Right lobe of liver (tissue), 6 donors: ENCODE measurements at regions not wholly inside any gene's neighbourhood (a gene's known extent, or its start where the extent isn't known, plus 50 kb on each side); places are given as distances from the start of the nearest gene placed in this dataset.

ENCODE experiments used
- ATAC-seq, 4 donors: fragments of 200-7000 bp; cut with Tn5 transposase; one replicate each; pipeline ENCODE4 v1.9.1; 2020; ENCODE audit warnings: mild to moderate bottlenecking in 4 of 4, moderate library complexity in 4 of 4
- DNase-seq, 3 donors: peaks; one replicate each; pipeline ENCODE4 v3.0.0-alpha.2; 2020
- H3K27ac ChIP-seq, 3 donors: fragments of 200-600 bp; one replicate each; pipeline ENCODE4 v1.8.0; 2022
- H3K27me3 ChIP-seq, 2 donors: fragments of 200-600 bp; one replicate each; pipeline ENCODE4 v1.8.0; 2022
- H3K36me3 ChIP-seq, 4 donors: fragments of 200-600 bp; sonication (generic) in 1 of 4; one replicate each; pipeline versions ENCODE4 v1.5.1 to v1.8.0; 2017 to 2022; ENCODE audit warnings: control low read depth in 1 of 4
- H3K4me1 ChIP-seq, 4 donors: fragments of 200-600 bp; sonication (generic) in 1 of 4; one replicate each; pipeline versions ENCODE4 v1.5.1 to v1.8.0; 2017 to 2022; ENCODE audit warnings: control low read depth in 1 of 4
- H3K4me3 ChIP-seq, 3 donors: fragments of 200-600 bp; one replicate each; pipeline ENCODE4 v1.8.0; 2022
- H3K9me3 ChIP-seq, 4 donors: fragments of 200-600 bp; sonication (generic) in 1 of 4; one replicate each; pipeline versions ENCODE4 v1.5.1 to v1.8.0; 2017 to 2022; ENCODE audit warnings: control low read depth in 1 of 4
- POLR2A ChIP-seq: fragments of 450-650 bp; IDR thresholded peaks from one replicate; pipeline ENCODE4 v1.6.1; 2017; ENCODE audit warnings: antibody characterized with exemption, mild to moderate bottlenecking
- whole genome bisulfite sequencing: methylation state at CpG from one replicate; pipeline ENCODE4 v1.1.6; 2018; ENCODE audit warnings: low coverage, low lambda C conversion rate; ENCODE audit not compliant: insufficient coverage; ENCODE audit errors: missing lambda C conversion rate; 5-methylcytosine and 5-hydroxymethylcytosine counted together
- intact Hi-C, 2 donors: fragments of 100-400 bp; cut with DNase I; formaldehyde crosslinking; loops; one replicate each; pipeline versions ENCODE4 v1.11.2 to v1.14.1; 2022
- TF ChIP-seq, protein P1 (sequence below), 4 donors: fragments of 200-600 bp in 3 of 4; fragments of 450-650 bp in 1 of 4; IDR thresholded peaks; one replicate each; pipeline versions ENCODE4 v1.5.1 to v1.8.0; 2016 to 2022; ENCODE audit warnings: antibody characterized with exemption in 4 of 4, mild to moderate bottlenecking in 2 of 4
- donor health status: DM: no; HTN: yes; CAD: no.
- donor health status: DM: no; HTN: no; CAD: no.
- donor health status: DM: no; HTN: no; CAD: no.
- donor health status: DM: no; HTN: yes; CAD: no.
- donor health status: DM: no; HTN: yes; CAD: no.

DNA sequence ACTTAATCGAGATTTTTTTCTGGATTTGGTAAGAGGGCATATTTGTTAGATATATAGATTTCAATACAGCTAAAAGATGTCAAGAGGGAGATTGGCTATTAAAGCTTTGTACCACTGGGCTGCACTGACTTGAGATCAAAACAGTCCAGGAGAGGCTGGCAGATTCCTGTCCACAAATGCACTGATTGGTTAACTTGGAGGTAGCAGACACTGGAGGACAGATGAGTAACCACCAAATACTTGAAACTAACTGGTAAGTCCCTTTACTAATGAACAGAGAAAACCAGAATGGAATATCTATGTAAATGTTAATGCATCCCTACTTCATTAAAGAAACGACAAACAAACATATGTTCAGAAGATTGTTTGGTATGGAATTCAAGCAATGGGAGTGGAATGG, 416.6 kb downstream of the LRIG3 start:
- no peaks in the 10 kb centered on the region for H3K9me3 ChIP-seq
- H3K27ac ChIP-seq = no peak overlapping the region
- no peaks in the 10 kb centered on the region for H3K36me3 ChIP-seq
- H3K4me3 ChIP-seq = no peak overlapping the region
- intact Hi-C loops = no loop called here
- WGBS = 67% methylated on average over 2 of the region's 2 CpGs
- no peaks in the 10 kb centered on the region for H3K27me3 ChIP-seq
- ATAC-seq (no peak), DNase-seq (no peak)
- no peaks in the 10 kb centered on the region for H3K4me1 ChIP-seq
- TF ChIP-seq, protein P1, sequence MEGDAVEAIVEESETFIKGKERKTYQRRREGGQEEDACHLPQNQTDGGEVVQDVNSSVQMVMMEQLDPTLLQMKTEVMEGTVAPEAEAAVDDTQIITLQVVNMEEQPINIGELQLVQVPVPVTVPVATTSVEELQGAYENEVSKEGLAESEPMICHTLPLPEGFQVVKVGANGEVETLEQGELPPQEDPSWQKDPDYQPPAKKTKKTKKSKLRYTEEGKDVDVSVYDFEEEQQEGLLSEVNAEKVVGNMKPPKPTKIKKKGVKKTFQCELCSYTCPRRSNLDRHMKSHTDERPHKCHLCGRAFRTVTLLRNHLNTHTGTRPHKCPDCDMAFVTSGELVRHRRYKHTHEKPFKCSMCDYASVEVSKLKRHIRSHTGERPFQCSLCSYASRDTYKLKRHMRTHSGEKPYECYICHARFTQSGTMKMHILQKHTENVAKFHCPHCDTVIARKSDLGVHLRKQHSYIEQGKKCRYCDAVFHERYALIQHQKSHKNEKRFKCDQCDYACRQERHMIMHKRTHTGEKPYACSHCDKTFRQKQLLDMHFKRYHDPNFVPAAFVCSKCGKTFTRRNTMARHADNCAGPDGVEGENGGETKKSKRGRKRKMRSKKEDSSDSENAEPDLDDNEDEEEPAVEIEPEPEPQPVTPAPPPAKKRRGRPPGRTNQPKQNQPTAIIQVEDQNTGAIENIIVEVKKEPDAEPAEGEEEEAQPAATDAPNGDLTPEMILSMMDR (IDR thresholded peaks at IDR 0.05) = no peak
- no peak for TF ChIP-seq POLR2A

DNA sequence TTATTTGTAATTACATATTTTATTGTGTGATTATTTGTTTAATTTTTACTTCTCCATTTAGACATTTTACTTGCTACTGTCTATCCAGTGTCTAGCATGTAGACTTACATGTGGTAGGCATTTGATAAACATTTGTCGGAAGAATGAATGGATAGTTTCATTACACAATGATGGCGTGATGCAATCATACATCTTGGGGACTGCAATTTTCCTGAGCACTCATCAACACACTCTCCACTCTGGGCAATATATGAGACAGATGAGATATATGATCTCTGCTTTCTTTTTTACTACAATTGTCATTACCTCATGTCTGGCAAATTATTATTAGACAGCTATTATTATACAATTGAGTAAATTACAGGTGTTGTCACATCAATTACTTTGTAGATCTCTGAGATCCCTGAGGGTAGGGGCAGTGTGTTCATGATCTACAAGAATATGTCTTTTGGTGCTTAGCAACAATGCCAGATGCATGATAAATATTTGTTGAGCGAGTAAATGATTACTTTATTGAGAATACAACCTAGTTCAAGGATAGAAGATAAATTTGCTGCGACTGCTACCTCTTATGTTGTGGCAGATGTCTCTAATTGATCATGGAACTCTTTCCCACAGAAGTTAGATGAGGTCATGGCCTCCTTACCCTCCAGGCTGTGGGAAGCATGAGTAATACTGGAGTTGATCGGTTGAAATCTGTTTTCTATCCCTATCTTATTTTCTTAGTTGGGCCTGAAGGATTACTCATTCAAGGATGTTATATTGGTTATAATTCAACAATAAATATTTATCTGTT, 416.0 kb downstream of the LRIG3 start:
- Histone ChIP-seq H3K4me3 (no peak overlapping the region), H3K27ac (no peak overlapping the region), H3K36me3 (no peaks in the 10 kb centered on the region), H3K9me3 (no peaks in the 10 kb centered on the region), H3K4me1 (no peaks in the 10 kb centered on the region), H3K27me3 (no peaks in the 10 kb centered on the region)
- TF ChIP-seq, protein P1 (IDR thresholded peaks at IDR 0.05) = no peak
- no peak for TF ChIP-seq POLR2A
- no peak for DNase-seq
- 55% methylated on average over 5 of the region's 5 CpGs for WGBS
- intact Hi-C loops = no loop called here
- ATAC-seq = no peak

DNA sequence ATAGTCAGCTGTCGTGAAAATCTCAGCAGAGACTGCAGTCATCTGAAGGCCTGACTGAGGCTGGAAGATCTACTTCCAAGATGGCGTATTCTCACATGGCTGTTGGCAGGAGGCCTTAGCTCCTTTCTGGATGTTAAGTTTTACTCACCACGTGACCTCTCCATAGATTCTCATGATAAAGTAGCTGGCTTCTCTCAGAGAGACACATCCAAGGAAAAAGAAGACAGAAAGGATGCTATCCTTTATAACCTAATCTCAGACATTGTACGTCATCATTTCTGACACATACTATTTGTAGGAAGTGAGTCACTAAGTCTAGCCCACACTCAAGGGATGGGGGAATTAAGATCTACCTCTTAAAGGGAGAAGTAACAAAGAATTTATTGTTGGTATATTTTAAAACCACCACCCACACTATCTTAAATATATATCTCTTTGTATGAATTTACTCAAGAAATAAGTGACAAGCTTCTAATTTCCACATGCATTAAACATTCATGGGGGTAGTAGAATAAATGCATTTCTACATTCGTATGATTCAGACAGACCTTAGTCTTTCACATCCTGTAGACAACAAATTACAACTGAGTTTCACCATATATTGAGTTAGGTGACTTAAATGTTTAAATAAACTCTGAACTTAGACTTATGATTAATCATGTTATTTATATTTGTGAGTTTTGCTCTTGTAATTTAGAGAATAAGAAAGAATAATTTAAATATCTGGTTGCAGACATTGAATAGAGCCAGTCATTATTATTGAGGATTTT, 411.0 kb downstream of the LRIG3 start:
- WGBS = 59% methylated on average over 5 of the region's 5 CpGs
- intact Hi-C loops = no loop called here
- ATAC-seq (no peak), DNase-seq (no peak)
- no peak for TF ChIP-seq POLR2A
- TF ChIP-seq, protein P1 (IDR thresholded peaks at IDR 0.05) = no peak
- Histone ChIP-seq H3K9me3 (no peaks in the 10 kb centered on the region), H3K27ac (no peak overlapping the region), H3K4me1 (no peaks in the 10 kb centered on the region), H3K27me3 (no peaks in the 10 kb centered on the region), H3K36me3 (no peaks in the 10 kb centered on the region), H3K4me3 (no peak overlapping the region)

DNA sequence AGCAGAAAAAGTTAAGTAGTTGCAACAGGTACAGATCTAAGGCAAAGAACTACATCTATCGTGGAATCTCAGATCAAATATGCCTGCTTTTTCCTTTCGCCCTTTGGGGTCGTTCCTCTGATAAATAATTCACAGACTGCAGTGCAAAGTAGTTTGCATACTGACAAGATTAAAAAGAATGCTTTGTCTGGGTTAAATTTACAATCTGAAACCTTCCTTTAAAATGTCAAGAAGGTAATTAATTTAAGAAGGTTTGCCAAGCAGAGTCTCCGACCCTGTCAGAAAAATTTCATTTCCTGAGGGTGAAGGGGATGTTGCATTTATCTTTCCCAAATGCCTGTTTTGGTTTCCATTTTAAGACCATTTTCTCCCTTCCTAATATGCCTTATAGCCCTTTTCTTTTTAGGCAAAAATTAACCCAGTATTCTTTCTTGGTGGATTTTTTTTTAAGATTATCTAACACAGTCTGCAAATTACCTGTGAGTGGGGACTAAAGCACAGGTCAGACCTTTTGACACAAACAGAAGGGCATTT, 406.9 kb downstream of the LRIG3 start:
- TF ChIP-seq, protein P1 (IDR thresholded peaks at IDR 0.05) = no peak
- TF ChIP-seq POLR2A = no peak
- Histone ChIP-seq H3K27ac (no peak overlapping the region), H3K27me3 (no peaks in the 10 kb centered on the region), H3K9me3 (no peaks in the 10 kb centered on the region), H3K36me3 (no peaks in the 10 kb centered on the region), H3K4me3 (no peak overlapping the region), H3K4me1 (no peaks in the 10 kb centered on the region)
- DNase-seq = no peak
- no peak for ATAC-seq
- intact Hi-C loops = no loop called here
- 22% methylated on average over 4 of the region's 4 CpGs for WGBS
